DMS153 treated with DMSO at 0.1 percent for 48 hours (cell line): ENCODE measurements at regions not wholly inside any gene's neighbourhood (a gene's known extent, or its start where the extent isn't known, plus 50 kb on each side); places are given as distances from the start of the nearest gene placed in this dataset.
"Not testable (repeated sequence)": the region's sequence is repeated elsewhere in the genome, so short reads cannot be mapped to it uniquely, and the experiment has no call there.

Source experiments
- DNase-seq: peaks from one replicate; lab custom pipeline; 2025; ENCODE audit not compliant: unreplicated experiment; lab: John Stamatoyannopoulos, UW

- no peak for DNase-seq
Measured at GRCh38 chr7:95863-96260, 96.5 kb upstream of the FAM20C start.

- no peak for DNase-seq
Measured at GRCh38 chr7:96861-97260, 95.5 kb upstream of the FAM20C start.

GRCh38 chr7:97310-97841, 95.0 kb upstream of the FAM20C start:
- DNase-seq = no peak

- DNase-seq = no peak
Measured at GRCh38 chr7:101146-102046, 91.0 kb upstream of the FAM20C start.

- DNase-seq = no peak
Measured at GRCh38 chr7:102047-102711, 90.2 kb upstream of the FAM20C start.

GRCh38 chr7:102721-103120, 89.7 kb upstream of the FAM20C start:
- no peak for DNase-seq

- DNase-seq = not testable (repeated sequence)
Measured at GRCh38 chr7:103981-104380, 88.4 kb upstream of the FAM20C start.

- DNase-seq = no peak
Measured at GRCh38 chr7:105002-105401, 87.4 kb upstream of the FAM20C start.

- no peak for DNase-seq
Measured at GRCh38 chr7:106356-106755, 86.0 kb upstream of the FAM20C start.

- DNase-seq = no peak
Measured at GRCh38 chr7:107233-107632, 85.1 kb upstream of the FAM20C start.

- DNase-seq = no peak
Measured at GRCh38 chr7:107907-108306, 84.5 kb upstream of the FAM20C start.

- DNase-seq = no peak
Measured at GRCh38 chr7:109094-109493, 83.3 kb upstream of the FAM20C start.

GRCh38 chr7:109898-110556, 82.3 kb upstream of the FAM20C start:
- DNase-seq = no peak

GRCh38 chr7:110557-111232, 81.7 kb upstream of the FAM20C start:
- DNase-seq = no peak

- no peak for DNase-seq
Measured at GRCh38 chr7:111591-111990, 80.8 kb upstream of the FAM20C start.

GRCh38 chr7:112881-113280, 79.5 kb upstream of the FAM20C start:
- DNase-seq = no peak

GRCh38 chr7:115274-115911, 77.0 kb upstream of the FAM20C start:
- no peak for DNase-seq

GRCh38 chr7:116188-116981, 76.0 kb upstream of the FAM20C start:
- no peak for DNase-seq

GRCh38 chr7:117836-118614, 74.3 kb upstream of the FAM20C start:
- DNase-seq = no peak
